ENCODE measurements at regions not wholly inside any gene's neighbourhood (a gene's known extent, or its start where the extent isn't known, plus 50 kb on each side); places are given as distances from the start of the nearest gene placed in this dataset.

DNA sequence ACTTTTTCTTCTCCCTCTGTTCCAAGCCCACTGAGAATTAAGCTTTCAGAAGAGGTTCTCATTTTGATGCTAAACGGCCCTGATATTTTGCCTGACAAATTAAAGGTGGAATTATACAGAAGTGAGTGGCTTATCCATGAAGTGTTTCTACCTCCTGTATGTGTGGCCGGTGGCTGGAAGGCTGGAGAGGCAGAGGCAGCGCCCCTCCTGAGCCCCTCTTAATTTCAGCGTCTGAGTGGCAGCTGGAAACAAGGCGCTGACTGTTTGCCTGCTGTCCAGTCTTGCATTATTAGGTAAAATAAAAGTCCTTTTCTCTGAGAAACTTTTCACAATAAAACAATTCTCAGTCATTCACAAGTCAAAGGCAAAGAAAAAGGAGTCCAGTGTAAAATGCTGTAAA lies 685.7 kb downstream of the MCTP2 start:
- TF ChIP-seq POLR2A (IDR thresholded peaks at IDR 0.05) (no peak), EP300 (IDR thresholded peaks at IDR 0.05) (no peak)
- TF ChIP-seq, protein P1, sequence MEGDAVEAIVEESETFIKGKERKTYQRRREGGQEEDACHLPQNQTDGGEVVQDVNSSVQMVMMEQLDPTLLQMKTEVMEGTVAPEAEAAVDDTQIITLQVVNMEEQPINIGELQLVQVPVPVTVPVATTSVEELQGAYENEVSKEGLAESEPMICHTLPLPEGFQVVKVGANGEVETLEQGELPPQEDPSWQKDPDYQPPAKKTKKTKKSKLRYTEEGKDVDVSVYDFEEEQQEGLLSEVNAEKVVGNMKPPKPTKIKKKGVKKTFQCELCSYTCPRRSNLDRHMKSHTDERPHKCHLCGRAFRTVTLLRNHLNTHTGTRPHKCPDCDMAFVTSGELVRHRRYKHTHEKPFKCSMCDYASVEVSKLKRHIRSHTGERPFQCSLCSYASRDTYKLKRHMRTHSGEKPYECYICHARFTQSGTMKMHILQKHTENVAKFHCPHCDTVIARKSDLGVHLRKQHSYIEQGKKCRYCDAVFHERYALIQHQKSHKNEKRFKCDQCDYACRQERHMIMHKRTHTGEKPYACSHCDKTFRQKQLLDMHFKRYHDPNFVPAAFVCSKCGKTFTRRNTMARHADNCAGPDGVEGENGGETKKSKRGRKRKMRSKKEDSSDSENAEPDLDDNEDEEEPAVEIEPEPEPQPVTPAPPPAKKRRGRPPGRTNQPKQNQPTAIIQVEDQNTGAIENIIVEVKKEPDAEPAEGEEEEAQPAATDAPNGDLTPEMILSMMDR (IDR thresholded peaks at IDR 0.05) = no peak

Measured in suprapubic skin (tissue), 3 donors.